T-helper 1 cell treated with Interleukin-12 subunit alpha and Interleukin-12 subunit beta and Interleukin-4 antibody, amounts not matched to agents 30 μg/mL and 1 μg/mL, for 36 hours (primary cell): ENCODE measurements at regions not wholly inside any gene's neighbourhood (a gene's known extent, or its start where the extent isn't known, plus 50 kb on each side); places are given as distances from the start of the nearest gene placed in this dataset.

Experiments
- H3K27ac Mint-ChIP-seq: one replicate; pipeline ENCODE4 v1.8.0; 2021; ENCODE audit warnings: mild to moderate bottlenecking, mixed read lengths
- H3K27me3 Mint-ChIP-seq: one replicate; pipeline ENCODE4 v1.8.0; 2021; ENCODE audit warnings: low read depth, mixed read lengths
- H3K36me3 Mint-ChIP-seq: one replicate; pipeline ENCODE4 v1.8.0; 2021; ENCODE audit warnings: low read depth, mixed read lengths
- H3K4me1 Mint-ChIP-seq: one replicate; pipeline ENCODE4 v1.8.0; 2021; ENCODE audit warnings: low read depth, mixed read lengths
- H3K4me3 Mint-ChIP-seq: one replicate; pipeline ENCODE4 v1.8.0; 2021; ENCODE audit warnings: mild to moderate bottlenecking, moderate library complexity, mixed read lengths
- H3K9me3 Mint-ChIP-seq: one replicate; pipeline ENCODE4 v1.8.0; 2021; ENCODE audit warnings: mixed read lengths

GRCh38 chr4:81555489-81555888 lies 83.8 kb upstream of the RASGEF1B start:
- Mint-ChIP-seq H3K9me3 (no peaks in the 10 kb centered on the region), H3K27ac (no peak overlapping the region), H3K4me3 (no peak overlapping the region), H3K4me1 (peaks cover 8% of the 10 kb centered on the region), H3K36me3 (no peaks in the 10 kb centered on the region), H3K27me3 (no peaks in the 10 kb centered on the region)

GRCh38 chr4:81552086-81552485 lies 80.4 kb upstream of the RASGEF1B start:
- peaks cover 8% of the 10 kb centered on the region for H3K4me1 Mint-ChIP-seq
- no peaks in the 10 kb centered on the region for H3K27me3 Mint-ChIP-seq
- H3K4me3 Mint-ChIP-seq: no peak overlapping the region
- no peaks in the 10 kb centered on the region for H3K9me3 Mint-ChIP-seq
- no peak overlapping the region for H3K27ac Mint-ChIP-seq
- H3K36me3 Mint-ChIP-seq: no peaks in the 10 kb centered on the region

- Mint-ChIP-seq H3K4me1 (peaks cover 5% of the 10 kb centered on the region), H3K9me3 (no peaks in the 10 kb centered on the region), H3K36me3 (no peaks in the 10 kb centered on the region), H3K27ac (no peak overlapping the region), H3K4me3 (no peak overlapping the region), H3K27me3 (no peaks in the 10 kb centered on the region)
Observed at GRCh38 chr4:81550388-81550859, 78.7 kb upstream of the RASGEF1B start.

- peaks cover under 1% of the 10 kb centered on the region for H3K4me1 Mint-ChIP-seq
- H3K27ac Mint-ChIP-seq: no peak overlapping the region
- H3K4me3 Mint-ChIP-seq: no peak overlapping the region
- H3K27me3 Mint-ChIP-seq: no peaks in the 10 kb centered on the region
- H3K9me3 Mint-ChIP-seq: no peaks in the 10 kb centered on the region
- no peaks in the 10 kb centered on the region for H3K36me3 Mint-ChIP-seq
Observed at GRCh38 chr4:81549984-81550383, 78.3 kb upstream of the RASGEF1B start.

- Mint-ChIP-seq H3K4me1 (no peaks in the 10 kb centered on the region), H3K36me3 (no peaks in the 10 kb centered on the region), H3K27me3 (peaks cover 4% of the 10 kb centered on the region), H3K4me3 (no peak overlapping the region), H3K27ac (no peak overlapping the region), H3K9me3 (peaks cover 19% of the 10 kb centered on the region)
Observed at GRCh38 chr4:81546777-81547176, 75.1 kb upstream of the RASGEF1B start.

- H3K36me3 Mint-ChIP-seq: no peaks in the 10 kb centered on the region
- no peak overlapping the region for H3K27ac Mint-ChIP-seq
- peaks cover 4% of the 10 kb centered on the region for H3K27me3 Mint-ChIP-seq
- peaks cover 20% of the 10 kb centered on the region for H3K9me3 Mint-ChIP-seq
- no peaks in the 10 kb centered on the region for H3K4me1 Mint-ChIP-seq
- no peak overlapping the region for H3K4me3 Mint-ChIP-seq
Observed at GRCh38 chr4:81541161-81541945, 69.6 kb upstream of the RASGEF1B start.

- Mint-ChIP-seq H3K27ac (no peak overlapping the region), H3K27me3 (peaks cover 4% of the 10 kb centered on the region), H3K4me1 (no peaks in the 10 kb centered on the region), H3K36me3 (no peaks in the 10 kb centered on the region), H3K9me3 (peaks cover 15% of the 10 kb centered on the region), H3K4me3 (no peak overlapping the region)
Observed at GRCh38 chr4:81538716-81539427, 67.2 kb upstream of the RASGEF1B start.

- Mint-ChIP-seq H3K36me3 (no peaks in the 10 kb centered on the region), H3K9me3 (peaks cover 7% of the 10 kb centered on the region), H3K27me3 (no peaks in the 10 kb centered on the region), H3K4me1 (no peaks in the 10 kb centered on the region), H3K27ac (no peak overlapping the region), H3K4me3 (no peak overlapping the region)
Observed at GRCh38 chr4:81531410-81531809, 59.7 kb upstream of the RASGEF1B start.

- Mint-ChIP-seq H3K27me3 (no peaks in the 10 kb centered on the region), H3K27ac (no peak overlapping the region), H3K4me3 (no peak overlapping the region), H3K4me1 (no peaks in the 10 kb centered on the region), H3K9me3 (peaks cover 16% of the 10 kb centered on the region), H3K36me3 (no peaks in the 10 kb centered on the region)
Observed at GRCh38 chr4:81528979-81529378, 57.3 kb upstream of the RASGEF1B start.

- no peak overlapping the region for H3K27ac Mint-ChIP-seq
- no peak overlapping the region for H3K4me3 Mint-ChIP-seq
- peaks cover 12% of the 10 kb centered on the region for H3K9me3 Mint-ChIP-seq
- no peaks in the 10 kb centered on the region for H3K4me1 Mint-ChIP-seq
- no peaks in the 10 kb centered on the region for H3K27me3 Mint-ChIP-seq
- no peaks in the 10 kb centered on the region for H3K36me3 Mint-ChIP-seq
Observed at GRCh38 chr4:81528200-81528599, 56.5 kb upstream of the RASGEF1B start.

- no peaks in the 10 kb centered on the region for H3K4me1 Mint-ChIP-seq
- no peak overlapping the region for H3K27ac Mint-ChIP-seq
- peaks cover 12% of the 10 kb centered on the region for H3K9me3 Mint-ChIP-seq
- no peak overlapping the region for H3K4me3 Mint-ChIP-seq
- no peaks in the 10 kb centered on the region for H3K36me3 Mint-ChIP-seq
- H3K27me3 Mint-ChIP-seq: no peaks in the 10 kb centered on the region
Observed at GRCh38 chr4:81527709-81528108, 56.0 kb upstream of the RASGEF1B start.

- Mint-ChIP-seq H3K27me3 (no peaks in the 10 kb centered on the region), H3K36me3 (no peaks in the 10 kb centered on the region), H3K9me3 (peaks cover 12% of the 10 kb centered on the region), H3K4me3 (no peak overlapping the region), H3K4me1 (no peaks in the 10 kb centered on the region), H3K27ac (no peak overlapping the region)
Observed at GRCh38 chr4:81527115-81527514, 55.4 kb upstream of the RASGEF1B start.

GRCh38 chr4:81526706-81527105 lies 55.0 kb upstream of the RASGEF1B start:
- Mint-ChIP-seq H3K9me3 (peaks cover 12% of the 10 kb centered on the region), H3K4me1 (no peaks in the 10 kb centered on the region), H3K27me3 (no peaks in the 10 kb centered on the region), H3K4me3 (no peak overlapping the region), H3K27ac (no peak overlapping the region), H3K36me3 (no peaks in the 10 kb centered on the region)

- Mint-ChIP-seq H3K4me3 (no peak overlapping the region), H3K36me3 (no peaks in the 10 kb centered on the region), H3K4me1 (peaks cover under 1% of the 10 kb centered on the region), H3K27ac (no peak overlapping the region), H3K27me3 (peaks cover under 1% of the 10 kb centered on the region), H3K9me3 (peaks cover 12% of the 10 kb centered on the region)
Observed at GRCh38 chr4:81523672-81524327, 52.1 kb upstream of the RASGEF1B start.

GRCh38 chr4:81522711-81523110 lies 51.0 kb upstream of the RASGEF1B start:
- peaks cover 4% of the 10 kb centered on the region for H3K27me3 Mint-ChIP-seq
- H3K27ac Mint-ChIP-seq: no peak overlapping the region
- peaks cover 1% of the 10 kb centered on the region for H3K4me1 Mint-ChIP-seq
- peaks cover 12% of the 10 kb centered on the region for H3K9me3 Mint-ChIP-seq
- H3K4me3 Mint-ChIP-seq: no peak overlapping the region
- H3K36me3 Mint-ChIP-seq: no peaks in the 10 kb centered on the region
